Mesendoderm (in vitro differentiated cells): ENCODE measurements at regions not wholly inside any gene's neighbourhood (a gene's known extent, or its start where the extent isn't known, plus 50 kb on each side); places are given as distances from the start of the nearest gene placed in this dataset.
A peak's percentile ranks its signal among the peaks of the same experiment; 100 is the strongest.

Experiments used
- DNase-seq: peaks from one replicate; pipeline ENCODE4 v3.0.0; 2013
- H2AK5ac ChIP-seq: 2 replicates; pipeline ENCODE4 v1.6.1; 2013; ENCODE audit warnings: low read length, inconsistent platforms
- H2BK120ac ChIP-seq: 2 replicates; pipeline ENCODE4 v1.6.1; 2013; ENCODE audit warnings: low read depth, mild to moderate bottlenecking, low read length, moderate library complexity, mixed read lengths
- H2BK15ac ChIP-seq: replicated peaks from 2 replicates; pipeline ENCODE4 v1.6.1; 2013; ENCODE audit warnings: low read depth, mild to moderate bottlenecking, moderate library complexity
- H2BK5ac ChIP-seq: 2 replicates; pipeline ENCODE4 v1.6.1; 2013; ENCODE audit warnings: low read length, inconsistent platforms
- H3K18ac ChIP-seq: 2 replicates; pipeline ENCODE4 v1.6.1; 2013; ENCODE audit warnings: mild to moderate bottlenecking, low read length, mixed read lengths
- H3K23ac ChIP-seq: one replicate; pipeline ENCODE4 v1.6.1; 2013; ENCODE audit warnings: low read length
- H3K27ac ChIP-seq: 2 replicates; pipeline ENCODE4 v1.5.1; 2013; ENCODE audit warnings: low read depth, mild to moderate bottlenecking, inconsistent platforms, low read length, moderate library complexity
- H3K27me3 ChIP-seq: 2 replicates; pipeline ENCODE4 v1.6.1; 2013; ENCODE audit warnings: low read length, control low read depth, mild to moderate bottlenecking, inconsistent platforms; ENCODE audit not compliant: insufficient read depth, poor library complexity
- H3K36me3 ChIP-seq: 2 replicates; pipeline ENCODE4 v1.6.1; 2013; ENCODE audit warnings: low read length, inconsistent platforms; ENCODE audit not compliant: control insufficient read depth, insufficient read depth
- H3K4ac ChIP-seq: one replicate; pipeline ENCODE4 v1.6.1; 2013; ENCODE audit warnings: low read depth, mild to moderate bottlenecking, low read length, moderate library complexity
- H3K4me1 ChIP-seq: 2 replicates; pipeline ENCODE4 v1.6.1; 2013; ENCODE audit warnings: low read depth, low read length, inconsistent platforms; ENCODE audit not compliant: control insufficient read depth
- H3K4me2 ChIP-seq: 2 replicates; pipeline ENCODE4 v1.6.1; 2013; ENCODE audit warnings: low read length
- H3K4me3 ChIP-seq: 2 replicates; pipeline ENCODE4 v1.5.1; 2013; ENCODE audit warnings: mild to moderate bottlenecking, low read length
- H3K56ac ChIP-seq: one replicate; pipeline ENCODE4 v1.6.1; 2013; ENCODE audit warnings: low read length
- H3K79me1 ChIP-seq: 2 replicates; pipeline ENCODE4 v1.6.1; 2013; ENCODE audit warnings: low read length, inconsistent platforms
- H3K79me2 ChIP-seq: 2 replicates; pipeline ENCODE4 v1.6.1; 2013; ENCODE audit warnings: mild to moderate bottlenecking, low read length; ENCODE audit not compliant: control insufficient read depth, insufficient read depth
- H3K9ac ChIP-seq: 2 replicates; pipeline ENCODE4 v1.6.1; 2013; ENCODE audit warnings: low read length, inconsistent platforms
- H4K5ac ChIP-seq: one replicate; pipeline ENCODE4 v1.6.1; 2013; ENCODE audit warnings: low read length
- H4K8ac ChIP-seq: one replicate; pipeline ENCODE4 v1.6.1; 2013; ENCODE audit warnings: low read depth, mild to moderate bottlenecking, control low read depth, low read length, moderate library complexity
- WGBS: extraction: QIAGEN DNeasy Blood & Tissue Kit; methylation state at CpG from one replicate; pipeline ENCODE4 v1.1.7; 2013; ENCODE audit warnings: low lambda C conversion rate, missing lambda C conversion rate; ENCODE audit not compliant: insufficient coverage; ENCODE audit errors: extremely low coverage; 5-methylcytosine and 5-hydroxymethylcytosine counted together

DNA sequence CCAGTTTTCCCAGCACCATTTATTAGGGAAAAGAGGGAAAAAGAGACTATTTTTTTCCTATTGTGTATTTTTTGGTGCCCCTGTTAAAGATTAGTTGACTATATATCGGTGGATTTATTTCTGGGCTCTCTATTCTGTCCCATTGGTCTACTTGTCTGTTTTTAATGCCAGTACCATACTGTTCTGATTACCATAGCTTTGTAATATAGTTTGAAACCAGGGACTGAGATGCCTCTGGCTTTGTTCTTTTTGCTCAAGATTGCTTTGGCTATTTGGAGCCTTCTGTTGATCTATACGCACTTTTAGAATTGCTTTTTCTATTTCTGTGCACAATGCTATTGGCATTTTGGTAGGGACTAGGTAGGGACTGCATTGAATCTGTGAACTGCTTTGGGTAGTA, 151.7 kb downstream of the ADCYAP1 start:
- Histone ChIP-seq H2BK5ac (no peak overlapping the region), H4K8ac (no peak overlapping the region), H2AK5ac (no peak overlapping the region), H3K18ac (no peak overlapping the region), H3K79me1 (no peaks in the 10 kb centered on the region), H3K4me2 (no peak overlapping the region), H2BK120ac (no peak overlapping the region), H3K56ac (no peak overlapping the region), H3K23ac (no peak overlapping the region), H3K79me2 (no peaks in the 10 kb centered on the region), H3K4me1 (no peaks in the 10 kb centered on the region), H3K27me3 (no peaks in the 10 kb centered on the region), H3K4me3 (no peak overlapping the region), H3K4ac (no peak overlapping the region), H3K9ac (no peak overlapping the region), H3K27ac (no peak overlapping the region), H3K36me3 (no peaks in the 10 kb centered on the region), H2BK15ac (no peak overlapping the region), H4K5ac (no peak overlapping the region)
- DNase-seq: no peak
- no CpG with 5 or more reads among the region's 2 CpGs for WGBS

DNA sequence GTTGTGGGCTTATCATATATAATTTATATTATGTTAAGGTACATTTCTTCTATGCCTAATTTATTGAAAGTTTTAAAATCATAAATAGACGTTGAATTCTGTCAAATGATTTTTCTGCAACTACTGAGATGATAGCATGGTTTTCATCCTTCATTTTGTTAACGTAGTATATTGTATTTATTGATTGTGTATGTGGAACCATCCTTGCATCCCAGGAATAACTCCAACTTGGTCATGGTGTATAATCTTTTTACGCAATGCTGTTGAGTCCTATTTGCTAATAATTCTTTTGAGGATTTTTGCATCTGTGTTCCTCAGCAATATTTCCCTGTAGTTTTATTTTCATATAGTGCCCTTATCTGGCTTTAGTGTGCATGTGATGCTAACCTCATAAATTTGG, 152.7 kb downstream of the ADCYAP1 start:
- no peak overlapping the region for H2AK5ac ChIP-seq
- no peak for DNase-seq
- no peaks in the 10 kb centered on the region for H3K36me3 ChIP-seq
- no peak overlapping the region for H3K23ac ChIP-seq
- H3K79me1 ChIP-seq: no peaks in the 10 kb centered on the region
- no peak overlapping the region for H3K4me3 ChIP-seq
- H3K18ac ChIP-seq: no peak overlapping the region
- no peak overlapping the region for H2BK15ac ChIP-seq
- no peaks in the 10 kb centered on the region for H3K27me3 ChIP-seq
- H4K5ac ChIP-seq: no peak overlapping the region
- no CpG with 5 or more reads among the region's 3 CpGs for WGBS
- no peaks in the 10 kb centered on the region for H3K79me2 ChIP-seq
- no peak overlapping the region for H3K4me2 ChIP-seq
- no peak overlapping the region for H2BK5ac ChIP-seq
- H3K4me1 ChIP-seq: no peaks in the 10 kb centered on the region
- H3K56ac ChIP-seq: no peak overlapping the region
- H2BK120ac ChIP-seq: no peak overlapping the region
- H4K8ac ChIP-seq: no peak overlapping the region
- H3K4ac ChIP-seq: no peak overlapping the region
- H3K27ac ChIP-seq: no peak overlapping the region
- no peak overlapping the region for H3K9ac ChIP-seq

DNA sequence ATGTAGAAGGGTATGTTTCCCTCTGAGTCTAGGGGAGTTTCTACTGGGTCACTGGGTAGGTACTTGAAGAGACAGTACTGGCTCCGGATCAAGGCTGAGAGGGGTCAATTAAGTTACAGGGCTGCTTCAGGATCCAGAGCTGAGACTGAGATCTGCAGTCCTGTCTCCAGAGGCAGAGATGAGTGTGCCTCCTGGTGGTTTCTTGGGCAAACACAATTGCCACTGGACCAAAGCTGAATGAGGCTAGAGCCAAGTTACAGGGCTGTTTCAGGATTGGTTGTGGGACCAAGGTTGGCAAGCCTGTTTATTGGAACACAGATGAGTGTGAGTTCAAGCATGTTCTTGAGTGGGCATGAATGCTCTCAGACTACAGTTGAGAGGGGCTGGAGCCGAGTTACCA, 157.9 kb downstream of the ADCYAP1 start:
- no peaks in the 10 kb centered on the region for H3K79me2 ChIP-seq
- H3K27me3 ChIP-seq: no peaks in the 10 kb centered on the region
- no peak overlapping the region for H3K23ac ChIP-seq
- no peak overlapping the region for H2BK120ac ChIP-seq
- no peak overlapping the region for H3K4me2 ChIP-seq
- H3K4ac ChIP-seq: no peak overlapping the region
- no CpG with 5 or more reads among the region's 2 CpGs for WGBS
- H3K4me3 ChIP-seq: no peak overlapping the region
- H3K36me3 ChIP-seq: no peaks in the 10 kb centered on the region
- no peak overlapping the region for H3K9ac ChIP-seq
- H2BK5ac ChIP-seq: no peak overlapping the region
- H3K18ac ChIP-seq: no peak overlapping the region
- no peak overlapping the region for H2AK5ac ChIP-seq
- DNase-seq: peak; percentile 71
- H2BK15ac ChIP-seq: no peak overlapping the region
- no peak overlapping the region for H3K27ac ChIP-seq
- H4K5ac ChIP-seq: no peak overlapping the region
- H3K79me1 ChIP-seq: no peaks in the 10 kb centered on the region
- H3K4me1 ChIP-seq: no peaks in the 10 kb centered on the region
- no peak overlapping the region for H3K56ac ChIP-seq
- no peak overlapping the region for H4K8ac ChIP-seq

DNA sequence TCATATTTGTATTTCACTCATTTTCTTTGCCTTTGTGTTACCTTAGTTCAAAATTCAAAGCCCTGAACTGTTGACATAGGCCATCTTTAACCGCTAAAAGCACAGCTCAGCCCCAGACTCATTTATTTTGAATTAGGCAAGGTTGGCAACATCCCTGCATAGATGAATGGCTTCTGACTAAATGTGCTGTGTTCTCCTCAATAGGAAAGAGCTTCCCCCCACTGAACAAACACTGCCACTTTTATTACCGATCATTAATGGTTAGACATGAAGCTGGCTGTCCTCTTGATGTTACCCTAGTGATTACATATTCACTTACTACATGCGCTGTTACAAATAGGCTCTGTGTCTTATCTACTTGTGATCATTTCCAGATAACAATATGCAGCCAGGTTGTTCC, 170.7 kb downstream of the ADCYAP1 start:
- no CpG with 5 or more reads among the region's 3 CpGs for WGBS
- H3K27me3 ChIP-seq: no peaks in the 10 kb centered on the region
- H2BK120ac ChIP-seq: no peak overlapping the region

DNA sequence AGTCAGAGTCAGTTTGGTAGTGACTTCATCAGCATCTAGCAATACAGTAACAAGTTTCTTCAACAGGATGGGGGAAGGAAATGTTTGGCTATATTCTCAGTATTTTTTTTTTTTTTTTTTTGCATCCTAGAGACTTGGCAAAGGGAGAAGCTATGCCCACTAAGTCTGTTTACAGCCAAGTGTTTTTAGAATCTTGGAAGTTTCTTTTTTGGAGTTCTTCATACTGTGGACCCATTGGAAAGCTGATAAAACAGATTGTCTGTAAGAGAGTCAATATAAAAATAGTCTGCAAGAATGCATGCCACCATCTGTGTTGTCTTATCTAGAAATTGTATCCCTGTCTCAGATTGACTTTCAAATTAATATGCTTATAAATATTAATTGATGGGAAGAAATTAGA, 171.2 kb downstream of the ADCYAP1 start:
- Histone ChIP-seq H3K4ac (no peak overlapping the region), H3K4me3 (no peak overlapping the region), H3K27me3 (no peaks in the 10 kb centered on the region), H2BK120ac (no peak overlapping the region), H3K79me1 (no peaks in the 10 kb centered on the region), H3K23ac (no peak overlapping the region), H2AK5ac (no peak overlapping the region), H3K4me2 (no peak overlapping the region), H4K8ac (no peak overlapping the region), H3K79me2 (no peaks in the 10 kb centered on the region), H4K5ac (no peak overlapping the region), H3K56ac (no peak overlapping the region), H2BK5ac (no peak overlapping the region), H2BK15ac (no peak overlapping the region), H3K4me1 (no peaks in the 10 kb centered on the region), H3K9ac (no peak overlapping the region), H3K36me3 (no peaks in the 10 kb centered on the region), H3K27ac (no peak overlapping the region), H3K18ac (no peak overlapping the region)
- no peak for DNase-seq

More for the DNA sequence above, 170.7 kb downstream of the ADCYAP1 start:
- Histone ChIP-seq H2BK15ac (no peak overlapping the region), H2BK5ac (no peak overlapping the region), H3K23ac (no peak overlapping the region), H4K8ac (no peak overlapping the region), H3K36me3 (no peaks in the 10 kb centered on the region), H3K79me1 (no peaks in the 10 kb centered on the region), H4K5ac (no peak overlapping the region), H3K56ac (no peak overlapping the region), H3K9ac (no peak overlapping the region), H3K79me2 (no peaks in the 10 kb centered on the region), H3K4me3 (no peak overlapping the region), H2AK5ac (no peak overlapping the region), H3K4me2 (no peak overlapping the region), H3K4ac (no peak overlapping the region), H3K4me1 (no peaks in the 10 kb centered on the region), H3K27ac (no peak overlapping the region), H3K18ac (no peak overlapping the region)
- no peak for DNase-seq

DNA sequence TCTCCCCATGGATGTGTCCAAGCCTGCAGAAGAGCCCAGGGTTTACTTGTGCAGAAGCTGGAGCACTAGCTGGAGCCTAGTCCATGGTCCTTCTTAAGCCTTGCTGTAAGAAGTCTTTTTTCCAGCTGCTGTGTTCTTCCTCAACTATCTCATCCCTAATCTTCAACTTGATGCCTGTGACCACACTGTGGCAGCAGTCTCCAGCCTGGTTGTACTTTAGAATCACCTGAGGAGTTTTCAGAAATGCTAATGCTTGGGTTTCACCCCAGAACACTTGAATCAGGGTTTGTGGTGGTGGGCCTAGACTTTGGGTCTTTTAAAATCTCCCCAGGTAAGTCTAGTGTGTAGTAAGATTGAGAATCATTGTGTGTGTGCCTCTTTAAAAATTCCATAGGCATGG, 173.6 kb downstream of the ADCYAP1 start:
- Histone ChIP-seq H2AK5ac (no peak overlapping the region), H2BK120ac (no peak overlapping the region), H3K27me3 (no peaks in the 10 kb centered on the region)

More for the DNA sequence above, 173.6 kb downstream of the ADCYAP1 start:
- Histone ChIP-seq H3K4me3 (no peak overlapping the region), H4K8ac (no peak overlapping the region), H3K9ac (no peak overlapping the region), H3K27ac (no peak overlapping the region), H4K5ac (no peak overlapping the region), H3K4me2 (no peak overlapping the region), H3K4ac (no peak overlapping the region), H2BK15ac (no peak overlapping the region), H3K79me1 (no peaks in the 10 kb centered on the region), H3K36me3 (no peaks in the 10 kb centered on the region), H3K23ac (no peak overlapping the region), H3K56ac (no peak overlapping the region), H2BK5ac (no peak overlapping the region), H3K79me2 (no peaks in the 10 kb centered on the region), H3K4me1 (no peaks in the 10 kb centered on the region), H3K18ac (no peak overlapping the region)
- peak; percentile 20 for DNase-seq
